Right atrium auricular region (tissue), 2 donors: ENCODE measurements at regions not wholly inside any gene's neighbourhood (a gene's known extent, or its start where the extent isn't known, plus 50 kb on each side); places are given as distances from the start of the nearest gene placed in this dataset.

Source experiments
- DNase-seq: peaks from one replicate; pipeline ENCODE4 v3.0.0-alpha.2; 2019; ENCODE audit warnings: low spot score
- H3K27ac ChIP-seq, 2 donors: fragments of 200-600 bp; sonication (generic); 1 replicate in 1 of 2; 2 replicates in 1 of 2; pipeline ENCODE4 v1.5.1; 2016 to 2019
- H3K27me3 ChIP-seq, 2 donors: fragments of 200-600 bp; sonication (generic); one replicate each; pipeline versions ENCODE4 v1.5.1 to v1.6.0; 2017 to 2019
- H3K36me3 ChIP-seq: fragments of 200-600 bp; sonication (generic); one replicate; pipeline ENCODE4 v1.5.1; 2016
- H3K4me1 ChIP-seq, 2 donors: fragments of 200-600 bp; sonication (generic); one replicate each; pipeline versions ENCODE4 v1.5.1 to v1.6.0; 2017 to 2019
- H3K4me3 ChIP-seq, 2 donors: fragments of 200-600 bp; sonication (generic); 1 replicate in 1 of 2; 2 replicates in 1 of 2; pipeline ENCODE4 v1.5.1; 2017 to 2019; ENCODE audit warnings: mild to moderate bottlenecking in 1 of 2, moderate library complexity in 1 of 2
- H3K9me3 ChIP-seq, 2 donors: fragments of 200-600 bp; sonication (generic); one replicate each; pipeline ENCODE4 v1.5.1; 2019
- TF ChIP-seq, protein P1 (sequence below), 2 donors: fragments of 200-600 bp; sonication (generic); IDR thresholded peaks; one replicate each; pipeline ENCODE4 v1.5.1; 2019; ENCODE audit warnings: antibody characterized with exemption in 2 of 2

DNA sequence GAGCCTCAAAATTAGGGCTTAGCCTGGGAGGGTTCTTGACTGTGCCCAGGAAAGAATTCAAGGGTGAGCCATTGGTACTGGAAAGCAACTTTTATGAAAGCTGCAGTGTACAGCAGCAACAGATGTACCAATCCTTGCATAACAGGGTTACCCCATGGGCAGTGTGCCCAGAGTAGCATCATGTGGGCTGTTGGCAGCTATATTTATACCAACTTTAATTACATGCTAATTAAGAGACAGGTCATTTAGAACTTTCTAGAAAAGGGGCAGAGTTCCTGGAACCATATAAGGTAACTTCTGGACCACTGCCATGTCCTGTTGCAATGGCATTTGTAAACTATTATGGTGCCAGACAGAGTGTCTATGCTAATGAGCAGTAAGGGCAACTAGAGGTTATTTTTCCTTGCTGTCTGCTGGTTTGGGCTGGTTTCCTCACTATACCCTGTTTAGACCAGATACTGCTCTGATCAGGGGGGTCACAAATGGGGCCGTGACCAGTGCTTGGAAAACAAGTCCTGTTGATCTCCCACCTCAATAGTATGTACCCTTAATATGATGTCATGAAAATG lies 1120.5 kb upstream of the RAG2 start:
- Histone ChIP-seq H3K36me3 (no peaks in the 10 kb centered on the region), H3K4me1 (no peaks in the 10 kb centered on the region), H3K4me3 (no peak overlapping the region), H3K27ac (no peak overlapping the region), H3K9me3 (no peaks in the 10 kb centered on the region), H3K27me3 (no peaks in the 10 kb centered on the region)
- DNase-seq = no peak
- TF ChIP-seq, protein P1, sequence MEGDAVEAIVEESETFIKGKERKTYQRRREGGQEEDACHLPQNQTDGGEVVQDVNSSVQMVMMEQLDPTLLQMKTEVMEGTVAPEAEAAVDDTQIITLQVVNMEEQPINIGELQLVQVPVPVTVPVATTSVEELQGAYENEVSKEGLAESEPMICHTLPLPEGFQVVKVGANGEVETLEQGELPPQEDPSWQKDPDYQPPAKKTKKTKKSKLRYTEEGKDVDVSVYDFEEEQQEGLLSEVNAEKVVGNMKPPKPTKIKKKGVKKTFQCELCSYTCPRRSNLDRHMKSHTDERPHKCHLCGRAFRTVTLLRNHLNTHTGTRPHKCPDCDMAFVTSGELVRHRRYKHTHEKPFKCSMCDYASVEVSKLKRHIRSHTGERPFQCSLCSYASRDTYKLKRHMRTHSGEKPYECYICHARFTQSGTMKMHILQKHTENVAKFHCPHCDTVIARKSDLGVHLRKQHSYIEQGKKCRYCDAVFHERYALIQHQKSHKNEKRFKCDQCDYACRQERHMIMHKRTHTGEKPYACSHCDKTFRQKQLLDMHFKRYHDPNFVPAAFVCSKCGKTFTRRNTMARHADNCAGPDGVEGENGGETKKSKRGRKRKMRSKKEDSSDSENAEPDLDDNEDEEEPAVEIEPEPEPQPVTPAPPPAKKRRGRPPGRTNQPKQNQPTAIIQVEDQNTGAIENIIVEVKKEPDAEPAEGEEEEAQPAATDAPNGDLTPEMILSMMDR (IDR thresholded peaks at IDR 0.05) = no peak

DNA sequence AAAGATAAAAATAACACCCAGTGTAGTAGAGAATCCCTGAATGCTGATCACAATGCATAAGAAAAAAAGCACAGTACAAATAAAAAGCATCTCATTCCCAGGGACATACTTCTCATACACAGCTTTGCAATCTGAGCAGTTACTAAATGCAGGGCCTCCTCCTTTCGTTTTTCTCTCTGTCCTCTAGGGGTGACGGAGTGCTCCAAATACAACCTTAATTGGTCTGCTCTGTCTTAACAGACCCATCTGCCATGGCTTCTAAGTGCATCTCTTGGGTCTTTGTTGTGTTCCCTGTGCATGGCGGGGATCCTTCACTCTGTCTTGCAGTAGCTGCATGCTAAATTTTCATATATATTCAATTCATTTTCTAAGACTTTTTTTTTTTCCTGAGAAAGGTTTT lies 1114.2 kb upstream of the RAG2 start:
- Histone ChIP-seq H3K9me3 (no peaks in the 10 kb centered on the region), H3K27me3 (no peaks in the 10 kb centered on the region), H3K4me3 (no peak overlapping the region), H3K27ac (no peak overlapping the region), H3K36me3 (no peaks in the 10 kb centered on the region), H3K4me1 (no peaks in the 10 kb centered on the region)
- DNase-seq = no peak
- TF ChIP-seq, protein P1 (IDR thresholded peaks at IDR 0.05) = no peak

DNA sequence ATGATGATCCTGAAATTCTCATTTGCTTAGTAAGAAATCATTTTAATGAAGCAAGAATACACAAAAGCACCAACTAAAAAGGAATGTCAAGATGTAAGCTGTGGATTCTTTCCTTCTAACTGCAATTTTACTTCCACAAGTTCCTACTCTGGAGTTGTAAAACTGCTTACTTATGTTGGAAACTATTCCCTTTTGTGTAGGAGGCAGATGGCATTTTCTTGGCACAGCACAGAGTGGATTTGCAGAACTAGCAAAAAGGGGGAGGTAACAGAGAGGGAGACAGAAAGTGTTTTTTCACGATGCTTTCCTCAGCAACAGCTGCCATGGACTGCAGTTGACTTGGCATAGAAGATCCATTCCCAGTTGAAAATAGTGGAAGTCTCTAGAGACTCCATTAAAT lies 1112.0 kb upstream of the RAG2 start:
- TF ChIP-seq, protein P1 (IDR thresholded peaks at IDR 0.05) = no peak
- no peaks in the 10 kb centered on the region for H3K9me3 ChIP-seq
- no peak for DNase-seq

DNA sequence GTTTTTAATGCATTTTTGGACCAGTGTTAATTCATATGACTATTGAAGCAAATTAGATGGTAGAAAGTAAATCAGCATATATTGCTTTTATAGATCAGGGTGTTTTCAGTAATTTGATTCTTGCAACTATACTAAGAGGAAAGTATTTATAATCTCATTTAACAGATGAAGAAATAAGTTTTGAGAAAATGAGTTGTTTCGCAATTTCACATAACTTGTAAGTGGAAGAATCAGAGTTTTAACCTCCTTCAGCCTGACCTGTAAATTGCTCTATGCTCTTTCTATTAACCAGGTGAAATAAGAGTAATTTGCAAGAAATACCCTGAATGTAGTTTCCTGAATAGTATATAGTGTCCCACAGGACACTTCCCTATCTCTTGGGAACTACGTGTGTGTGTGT lies 1106.8 kb upstream of the RAG2 start:
- no peaks in the 10 kb centered on the region for H3K4me1 ChIP-seq
- DNase-seq = no peak
- H3K27me3 ChIP-seq = no peaks in the 10 kb centered on the region
- TF ChIP-seq, protein P1 (IDR thresholded peaks at IDR 0.05) = no peak
- H3K27ac ChIP-seq = no peak overlapping the region
- no peaks in the 10 kb centered on the region for H3K36me3 ChIP-seq
- no peaks in the 10 kb centered on the region for H3K9me3 ChIP-seq
- H3K4me3 ChIP-seq = no peak overlapping the region

More for the DNA sequence above, 1112.0 kb upstream of the RAG2 start:
- Histone ChIP-seq H3K27ac (no peak overlapping the region), H3K36me3 (no peaks in the 10 kb centered on the region), H3K27me3 (no peaks in the 10 kb centered on the region), H3K4me1 (no peaks in the 10 kb centered on the region), H3K4me3 (no peak overlapping the region)

DNA sequence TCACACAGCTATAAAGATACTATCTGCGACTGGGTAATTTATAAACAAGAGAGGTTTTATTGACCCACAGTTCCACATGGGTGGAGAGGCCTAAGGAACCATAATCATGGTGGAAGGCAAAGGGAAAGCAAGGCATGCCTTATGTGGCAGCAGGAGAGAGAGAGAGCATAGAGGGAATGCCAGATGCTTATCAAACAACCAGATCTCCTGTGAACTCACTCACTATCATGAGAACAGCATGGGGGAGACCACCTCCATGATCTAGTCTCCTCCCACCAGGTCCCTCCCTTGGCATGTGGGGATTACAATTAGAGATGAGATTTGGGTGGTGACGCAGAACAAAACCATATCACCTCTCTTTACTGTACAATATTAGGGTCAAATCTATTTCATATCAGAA lies 1101.6 kb upstream of the RAG2 start:
- H3K9me3 ChIP-seq = peaks cover 0 to 11% of the 10 kb centered on the region in 2 donors
- no peak overlapping the region for H3K4me3 ChIP-seq
- H3K36me3 ChIP-seq = no peaks in the 10 kb centered on the region
- H3K27me3 ChIP-seq = no peaks in the 10 kb centered on the region
- TF ChIP-seq, protein P1 (IDR thresholded peaks at IDR 0.05) = no peak
- DNase-seq = no peak
- H3K4me1 ChIP-seq = no peaks in the 10 kb centered on the region
- H3K27ac ChIP-seq = no peak overlapping the region

DNA sequence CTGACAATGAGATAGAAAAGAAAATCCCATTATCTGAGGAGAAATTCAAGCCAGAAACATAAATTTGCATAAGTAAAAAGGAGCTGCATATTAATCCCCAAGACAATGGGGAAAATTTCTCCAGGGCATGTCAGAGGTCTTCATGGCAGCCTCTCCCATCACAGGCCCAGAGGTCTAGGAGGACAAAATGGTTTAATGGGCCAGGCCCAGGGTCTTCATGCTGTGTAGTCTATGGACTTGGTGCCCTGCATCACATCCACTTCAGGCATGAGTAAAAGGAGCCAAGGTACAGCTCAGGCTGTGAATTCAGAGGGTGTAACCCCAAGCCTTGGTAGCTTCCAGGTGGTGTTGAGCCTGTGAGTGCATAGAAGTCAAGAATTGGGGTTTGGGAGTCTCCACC lies 1097.2 kb upstream of the RAG2 start:
- TF ChIP-seq, protein P1 (IDR thresholded peaks at IDR 0.05) = no peak
- DNase-seq = no peak
- Histone ChIP-seq H3K4me3 (no peak overlapping the region), H3K4me1 (no peaks in the 10 kb centered on the region), H3K27me3 (no peaks in the 10 kb centered on the region), H3K36me3 (no peaks in the 10 kb centered on the region), H3K9me3 (peaks cover 3 to 29% of the 10 kb centered on the region in 2 donors), H3K27ac (no peak overlapping the region)
